ENCODE measurements at regions not wholly inside any gene's neighbourhood (a gene's known extent, or its start where the extent isn't known, plus 50 kb on each side); places are given as distances from the start of the nearest gene placed in this dataset.

DNA sequence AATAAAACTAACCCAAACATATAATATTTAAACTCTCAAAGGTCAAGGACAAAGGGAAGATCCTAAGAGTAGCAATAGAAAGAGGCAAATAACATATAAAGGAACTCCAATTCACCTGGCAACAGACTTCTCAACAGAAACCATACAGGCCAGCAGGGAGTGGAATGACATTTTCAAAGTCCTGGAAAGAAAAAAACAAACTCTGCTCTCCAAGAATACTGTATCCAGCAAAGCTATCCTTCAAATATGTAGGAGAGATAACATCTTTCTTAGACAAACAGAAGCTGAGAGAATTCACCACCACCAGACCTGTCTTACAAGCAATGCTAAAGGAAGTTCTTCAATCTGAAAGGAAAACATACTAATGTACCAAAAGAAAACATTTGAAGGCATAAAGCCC lies 51.5 kb upstream of the TMEM158 start:
- DNase-seq, result no peak

DNA sequence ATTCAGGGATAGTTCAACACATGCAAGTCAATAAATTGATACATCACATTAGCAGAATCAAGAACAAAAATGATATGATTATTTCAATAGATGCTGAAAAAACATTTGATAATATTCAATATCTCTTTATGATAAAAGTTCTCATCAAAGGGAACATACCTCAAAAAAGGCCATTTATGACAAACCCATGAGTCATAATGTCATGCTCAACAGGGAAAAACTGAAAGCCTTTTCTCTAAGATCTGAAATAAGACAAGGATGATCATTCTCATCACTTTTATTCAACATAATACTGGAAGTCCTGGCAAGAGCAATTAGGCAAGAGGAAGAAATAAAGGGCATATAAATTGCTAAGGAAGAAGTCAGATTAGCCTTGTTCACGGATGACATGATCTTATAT lies 54.1 kb upstream of the TMEM158 start:
- DNase-seq, result no peak

DNA sequence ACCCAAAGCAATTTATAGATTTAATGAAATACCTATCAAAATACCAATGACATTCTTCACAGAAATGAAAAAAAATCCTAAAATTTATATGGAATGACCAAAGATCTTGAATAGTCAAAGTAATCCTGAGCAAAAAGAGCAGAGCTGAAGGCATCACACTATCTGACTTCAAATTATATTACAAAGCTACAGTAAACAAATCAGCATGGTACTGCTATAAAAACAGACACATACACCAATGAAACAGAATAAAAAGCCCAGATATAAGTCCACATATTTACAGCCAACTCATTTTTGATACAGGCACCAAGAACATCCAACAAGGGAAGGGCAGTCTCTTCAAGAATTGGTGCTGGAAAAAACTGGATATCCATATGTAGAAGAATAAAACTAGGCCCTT lies 54.9 kb upstream of the TMEM158 start:
- DNase-seq, result no peak

DNA sequence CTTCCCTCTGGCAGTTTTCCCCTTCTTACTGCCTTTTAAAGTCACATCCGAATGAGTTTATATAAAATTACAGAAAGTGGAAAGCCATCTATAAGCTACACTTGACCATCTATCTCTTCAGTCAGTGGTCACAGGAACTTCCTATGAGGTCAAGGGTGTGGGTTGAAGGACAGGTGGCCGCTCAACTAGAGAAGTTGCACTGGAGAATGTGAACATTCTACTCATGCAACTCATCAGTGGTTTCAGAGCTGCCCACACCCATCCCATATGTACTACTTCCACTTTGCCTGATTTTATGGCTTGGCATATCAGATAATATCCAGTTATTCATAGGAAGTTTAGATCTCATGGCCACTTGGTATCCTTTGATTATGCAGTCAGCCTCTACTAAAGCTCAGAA lies 57.4 kb upstream of the TMEM158 start:
- DNase-seq, result no peak

DNA sequence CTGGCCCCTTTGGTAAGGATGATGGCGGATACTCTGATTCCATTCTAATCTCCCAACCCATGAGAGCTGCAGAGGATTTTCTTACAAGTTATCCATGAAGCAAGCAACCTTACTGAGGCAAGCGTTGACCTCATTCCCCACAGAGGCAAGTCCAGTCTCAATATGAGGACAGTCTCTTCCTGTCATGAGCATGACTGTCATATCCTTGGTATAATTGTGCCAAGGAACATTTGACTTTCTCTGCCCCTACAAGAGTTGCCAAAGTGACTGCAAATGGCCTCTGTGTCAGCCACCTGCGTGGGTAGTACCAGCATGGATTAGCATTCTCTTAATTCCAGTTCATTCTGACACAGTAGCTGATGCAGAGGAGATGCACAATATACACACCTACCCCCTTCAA lies 71.2 kb upstream of the TMEM158 start:
- DNase-seq, result no peak

DNA sequence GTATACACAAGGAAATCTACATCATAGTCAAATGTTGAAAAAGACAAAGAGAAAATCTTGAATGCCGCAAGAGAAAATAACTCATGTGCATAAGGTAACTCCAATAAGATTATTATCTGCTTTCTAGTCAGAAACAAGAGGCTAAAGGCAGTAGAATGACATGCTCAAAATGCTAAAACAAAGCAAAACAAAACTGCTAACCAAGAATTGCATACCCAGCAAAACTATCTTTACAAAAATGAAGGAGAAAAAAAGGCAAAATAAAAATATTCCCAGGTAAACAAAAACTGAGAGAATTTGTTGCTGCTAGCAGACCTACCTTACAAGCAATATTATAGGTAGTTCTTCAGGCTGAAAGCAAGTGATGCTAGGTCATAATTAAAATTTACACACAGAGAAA lies 76.4 kb upstream of the TMEM158 start:
- no peak for DNase-seq

DNA sequence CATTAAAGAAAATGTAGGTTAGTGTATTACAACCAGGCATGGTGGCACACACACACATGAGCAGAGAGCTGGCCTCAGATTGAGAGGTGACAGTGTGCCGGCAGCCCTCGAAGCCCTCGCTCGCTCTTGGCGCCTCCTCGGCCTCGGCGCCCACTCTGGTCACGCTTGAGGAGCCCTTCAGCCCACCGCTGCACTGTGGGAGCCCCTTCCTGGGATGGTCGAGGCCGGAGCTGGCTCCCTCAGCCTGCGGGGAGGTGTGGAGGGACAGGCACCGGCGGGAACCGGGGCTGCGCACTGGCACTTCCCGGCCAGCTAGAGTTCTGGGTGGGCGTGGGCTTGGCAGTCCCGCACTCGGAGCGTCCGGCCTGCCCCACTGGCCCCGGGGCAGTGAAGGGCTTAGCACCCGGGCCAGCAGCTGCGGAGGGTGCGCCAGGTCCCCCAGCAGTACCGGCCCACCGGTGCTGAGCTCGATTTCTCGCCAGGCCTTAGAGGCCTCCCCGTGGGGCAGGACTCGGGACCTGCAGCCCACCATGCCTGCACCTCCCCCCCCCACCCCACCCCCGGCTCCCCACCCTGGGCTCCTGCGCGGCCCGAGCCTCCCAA lies 80.4 kb upstream of the TMEM158 start:
- DNase-seq, result no peak

DNA sequence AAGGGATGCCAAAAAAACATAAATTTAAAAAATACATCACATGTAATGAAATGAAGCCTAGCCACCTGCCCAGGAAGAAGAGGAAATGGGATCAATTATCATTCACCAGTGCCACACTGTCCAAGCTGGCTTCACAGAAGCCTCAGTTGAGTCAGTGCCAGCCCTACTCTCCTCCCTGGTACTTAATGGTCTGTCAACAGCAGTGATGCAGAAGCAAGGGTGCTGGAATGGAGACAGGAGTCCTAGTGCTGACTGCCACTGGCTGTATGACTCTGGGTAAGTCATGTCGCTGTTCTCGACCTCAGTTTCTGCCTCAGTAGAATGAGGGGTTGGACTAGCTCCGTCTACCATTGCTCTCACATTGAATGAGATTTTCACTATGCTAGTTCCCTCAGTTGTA lies 78.5 kb upstream of the LARS2 start:
- DNase-seq, result peak; percentile 68

DNA sequence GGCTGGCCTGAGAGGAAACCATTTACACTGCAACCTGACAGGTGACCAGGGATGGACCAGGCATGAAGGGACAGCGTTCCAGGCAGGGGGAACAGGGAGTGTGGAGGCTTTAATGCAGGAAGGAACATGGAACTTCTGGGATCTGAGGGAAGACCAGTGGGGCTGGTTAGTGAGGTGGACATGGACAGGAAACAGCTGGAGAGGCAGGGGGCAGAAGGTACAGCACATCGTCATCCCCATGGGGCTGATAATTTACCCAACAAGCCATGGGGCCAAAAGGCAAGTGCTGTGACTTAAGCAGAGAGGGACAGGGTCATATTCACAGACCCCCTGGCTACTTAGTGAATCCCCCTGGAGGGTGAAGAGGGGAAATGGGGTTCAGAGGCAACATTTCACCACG lies 77.0 kb upstream of the LARS2 start:
- DNase-seq, result no peak

DNA sequence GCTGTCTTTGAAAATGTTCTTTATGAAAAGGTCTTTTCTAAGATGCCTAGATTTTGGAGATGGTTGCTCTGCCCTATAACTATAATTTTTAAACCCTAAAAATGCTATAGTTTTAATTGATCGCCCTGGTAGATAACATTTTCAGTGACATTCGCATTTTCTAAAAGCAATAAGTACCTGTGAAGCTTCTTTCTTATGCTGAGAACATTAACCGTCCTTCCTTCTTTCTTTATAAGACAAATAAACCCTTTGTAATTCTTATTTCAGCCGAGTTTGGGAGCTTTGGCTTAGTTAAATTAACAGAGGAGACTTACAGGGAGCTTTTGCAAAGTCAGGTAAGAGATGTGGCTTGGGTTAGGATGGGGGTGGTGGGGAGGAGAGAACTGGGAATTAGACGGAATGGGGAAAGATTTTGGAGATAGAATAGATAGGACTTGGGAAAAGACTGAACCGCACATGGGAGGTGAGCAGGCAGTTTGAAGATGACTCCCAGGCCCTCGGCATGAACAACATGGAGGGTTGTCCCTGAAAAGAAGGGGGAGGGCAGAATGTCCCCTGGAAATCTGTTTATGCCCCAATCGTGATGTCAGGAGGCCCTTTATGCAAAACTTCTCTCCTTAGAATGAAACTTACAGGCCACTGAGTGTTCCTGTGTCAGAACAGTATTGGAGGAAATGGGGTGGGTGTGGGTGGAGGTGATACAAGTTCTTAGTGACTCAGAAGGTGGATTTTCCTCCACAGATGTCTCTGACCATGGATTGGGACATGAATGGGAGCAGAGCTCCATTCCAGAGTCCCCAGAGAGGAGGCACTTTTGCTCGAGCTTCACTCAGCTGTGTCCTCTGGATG lies 76.2 kb upstream of the LARS2 start:
- DNase-seq, result no peak

DNA sequence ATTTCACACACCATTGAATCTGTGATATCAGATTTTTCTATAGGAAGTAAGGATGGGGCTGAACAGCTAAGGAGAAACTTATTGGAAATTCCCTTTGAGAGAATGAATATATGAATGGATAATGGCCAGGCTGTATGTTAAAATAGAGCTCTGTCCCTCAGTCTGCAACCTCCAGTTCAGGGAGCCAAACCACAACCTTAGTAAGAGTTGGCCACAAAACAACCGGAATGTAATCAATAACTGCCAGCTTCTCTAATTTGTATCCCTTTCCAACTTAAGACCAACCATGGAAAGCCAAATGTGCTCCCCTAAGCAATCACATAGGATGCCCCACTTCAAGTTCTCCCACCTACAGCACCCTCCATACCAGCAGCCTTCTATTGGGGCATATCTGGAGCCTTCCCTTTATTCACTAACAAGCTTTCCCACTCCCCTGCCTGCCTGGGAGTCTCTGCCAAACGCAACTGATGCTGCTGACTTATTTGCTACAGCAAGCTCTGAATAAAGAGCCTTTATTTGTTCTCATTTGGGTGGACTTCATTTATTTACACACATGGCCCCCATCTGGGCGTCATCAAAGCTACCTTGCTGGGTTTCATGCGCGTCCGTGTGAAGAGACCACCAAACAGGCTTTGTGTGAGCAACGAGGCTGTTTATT lies 75.4 kb upstream of the LARS2 start:
- peak; percentile 30 for DNase-seq

DNA sequence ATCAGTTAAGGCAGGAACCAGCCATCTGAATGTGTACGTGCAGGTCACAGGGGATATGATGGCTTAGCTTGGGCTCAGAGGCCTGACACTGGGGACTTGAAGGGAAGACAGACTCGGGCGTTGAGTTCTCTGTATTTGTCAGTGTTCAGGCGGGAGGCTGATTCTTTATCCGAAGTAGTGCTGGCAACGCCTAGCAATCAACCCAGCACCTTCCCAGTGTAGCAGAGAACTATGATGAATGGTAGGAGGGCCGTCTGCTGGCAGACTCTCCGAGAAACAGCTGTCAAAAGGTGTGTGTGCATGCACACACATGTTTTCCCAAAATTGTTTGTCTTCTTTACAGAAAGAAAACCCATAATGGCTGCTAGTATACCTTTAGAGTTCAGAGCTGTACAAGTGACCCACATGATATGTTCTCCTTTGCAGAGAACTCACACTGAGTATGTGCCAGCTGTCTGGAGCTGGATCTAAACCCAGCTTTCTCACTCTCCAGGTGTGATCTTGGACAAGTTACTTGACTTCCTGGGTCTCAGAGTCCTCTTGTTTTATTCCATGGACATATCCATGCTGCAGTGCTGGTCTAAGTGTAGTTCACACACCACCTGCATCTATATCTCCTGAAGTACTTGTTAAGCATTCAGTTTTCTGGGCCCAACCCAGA lies 74.5 kb upstream of the LARS2 start:
- DNase-seq, result peak; percentile 47

DNA sequence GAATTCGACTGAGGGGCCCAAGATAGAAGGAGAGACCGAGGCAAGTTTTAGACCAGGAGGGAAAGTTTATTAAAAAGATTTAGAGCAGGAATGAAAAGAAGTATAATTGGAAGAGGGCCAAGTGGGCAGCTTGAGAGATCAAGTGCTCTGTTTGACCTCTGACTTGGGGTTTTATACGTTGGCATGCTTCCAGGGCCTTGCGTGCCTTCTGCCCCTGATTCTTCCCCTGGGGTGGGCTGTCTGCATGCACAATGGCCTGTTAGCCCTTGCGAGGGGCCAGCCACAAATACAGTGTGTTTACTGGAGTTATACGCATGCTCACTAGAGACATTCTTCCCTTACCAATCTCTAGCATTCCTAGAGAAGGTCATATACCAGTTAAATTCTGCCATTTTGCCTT lies 70.7 kb upstream of the LARS2 start:
- DNase-seq, result no peak

DNA sequence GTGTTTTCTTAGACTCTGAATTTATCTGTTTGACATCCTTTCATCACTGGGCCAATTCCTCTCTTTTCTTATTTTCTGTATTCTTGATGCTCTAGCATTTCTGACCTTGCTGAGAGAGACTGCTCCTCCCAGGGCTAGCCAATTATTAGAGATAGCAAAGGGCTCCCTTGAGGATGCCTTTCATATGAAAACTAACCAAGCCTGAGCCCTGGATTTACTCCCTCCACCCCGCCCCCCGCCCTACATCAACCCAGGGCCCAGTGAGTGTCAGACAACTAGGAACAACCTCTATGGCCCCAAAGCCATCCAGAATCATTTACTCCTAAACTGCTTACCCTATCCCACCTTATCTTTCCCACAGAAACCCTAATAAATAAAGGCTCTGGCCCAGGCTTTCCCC lies 69.7 kb upstream of the LARS2 start:
- no peak for DNase-seq

DNA sequence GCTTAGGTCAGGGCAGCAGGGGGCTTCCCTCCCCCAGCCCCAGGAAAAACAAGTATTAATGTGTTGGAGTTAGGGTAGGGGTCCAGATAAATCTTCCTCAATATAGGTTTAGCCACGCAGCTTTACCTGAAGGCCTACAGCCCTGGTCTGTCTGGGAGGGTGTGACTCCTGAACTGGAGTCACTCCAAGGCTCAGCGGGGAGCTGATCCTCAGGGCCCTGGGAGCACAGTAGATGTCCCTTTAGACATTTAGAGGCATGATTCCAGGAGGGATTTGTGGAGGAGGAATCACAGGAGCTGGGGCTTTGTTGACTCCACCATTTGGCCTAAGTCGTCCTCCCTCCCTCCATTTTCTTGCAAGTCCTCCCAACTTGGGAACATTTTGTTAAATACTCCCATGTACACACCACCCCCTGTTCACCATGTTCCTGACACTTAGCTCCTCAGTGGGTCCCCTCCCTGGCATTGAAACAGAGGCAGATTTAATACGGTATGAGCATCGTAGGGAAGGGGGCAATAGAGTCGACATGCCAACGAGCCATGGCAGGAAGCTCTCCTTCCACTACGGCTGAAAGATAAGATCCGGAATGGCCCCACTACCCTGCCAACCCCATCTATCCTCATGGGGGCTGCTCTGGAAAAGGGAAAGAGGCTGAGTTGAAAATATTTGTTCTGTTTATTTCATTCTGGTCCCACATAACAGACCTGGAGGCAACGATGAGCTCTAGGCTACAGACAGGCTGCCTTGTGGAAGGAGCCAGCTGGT lies 69.0 kb upstream of the LARS2 start:
- no peak for DNase-seq

DNA sequence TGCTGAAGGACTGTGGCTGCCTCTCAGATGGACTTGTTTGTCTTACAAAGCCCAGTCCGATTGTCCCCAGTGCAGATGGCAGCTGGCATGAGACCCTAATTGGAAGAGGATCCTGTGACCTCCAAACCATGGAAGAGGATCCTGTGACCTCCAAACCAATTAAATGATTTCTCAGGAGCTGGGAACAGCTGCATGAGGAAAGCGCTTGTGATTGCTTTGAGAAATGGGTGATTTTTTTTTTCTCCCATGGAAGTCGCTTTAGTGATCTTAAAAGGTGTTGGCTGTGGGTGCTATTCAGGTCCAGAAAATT lies 68.4 kb upstream of the LARS2 start:
- peak; percentile 25 for DNase-seq

DNA sequence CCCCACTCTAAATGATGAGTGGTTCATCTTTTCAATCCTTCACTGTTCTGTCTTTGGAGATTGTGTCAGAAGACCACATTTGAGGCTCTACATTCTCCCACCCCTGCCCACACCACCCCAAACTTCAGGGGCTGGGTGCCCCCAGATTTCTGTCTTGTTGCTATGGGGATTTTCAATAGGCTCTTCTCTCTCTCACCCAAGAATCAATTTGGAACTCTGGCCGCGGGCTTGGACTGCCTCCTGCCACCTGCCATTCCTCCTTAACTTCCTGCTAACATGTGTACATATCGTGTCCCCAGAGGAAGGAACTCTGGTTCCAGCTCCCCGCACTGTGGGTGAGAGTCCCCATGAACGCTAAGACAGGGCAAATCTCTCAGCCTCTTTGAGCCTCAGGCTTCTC lies 67.4 kb upstream of the LARS2 start:
- no peak for DNase-seq

DNA sequence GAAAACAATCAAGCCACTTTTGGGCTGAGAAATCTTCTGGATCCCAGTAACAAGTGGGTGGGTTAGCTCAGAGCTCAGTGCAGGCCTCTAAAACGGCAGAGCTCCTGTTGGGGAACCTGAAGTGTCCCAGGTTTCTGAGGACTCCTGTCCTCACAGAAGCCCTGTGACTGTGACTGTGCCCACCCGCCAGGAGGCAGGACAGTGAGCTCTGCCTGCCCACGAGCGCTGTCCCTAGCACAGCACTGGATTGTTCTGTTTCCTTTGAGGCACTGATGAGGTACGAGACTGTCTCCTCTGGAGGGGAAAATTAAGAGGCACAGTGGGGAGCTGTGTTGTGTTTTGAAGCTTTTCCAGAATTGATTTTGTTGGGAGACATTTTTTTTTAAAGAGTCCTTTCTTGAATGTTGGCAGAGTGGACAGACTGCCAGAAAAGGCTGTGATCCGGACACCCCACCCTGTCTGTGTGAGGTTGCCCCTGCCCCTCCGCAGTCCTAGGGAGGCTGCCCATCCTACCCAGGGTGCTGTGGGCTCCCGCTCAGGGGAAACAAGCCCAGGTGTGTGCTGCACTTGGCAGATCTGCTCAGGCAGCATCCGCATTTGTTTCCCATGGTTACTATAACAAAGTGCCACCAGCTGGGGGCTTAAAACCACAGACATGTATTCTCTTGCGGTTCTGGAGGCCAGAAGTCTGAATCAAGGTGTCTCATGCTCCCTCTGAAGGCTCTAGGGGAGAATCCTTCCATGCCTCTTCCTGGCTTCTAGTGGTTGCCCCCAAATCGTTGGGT lies 66.6 kb upstream of the LARS2 start:
- peak; percentile 45 for DNase-seq

DNA sequence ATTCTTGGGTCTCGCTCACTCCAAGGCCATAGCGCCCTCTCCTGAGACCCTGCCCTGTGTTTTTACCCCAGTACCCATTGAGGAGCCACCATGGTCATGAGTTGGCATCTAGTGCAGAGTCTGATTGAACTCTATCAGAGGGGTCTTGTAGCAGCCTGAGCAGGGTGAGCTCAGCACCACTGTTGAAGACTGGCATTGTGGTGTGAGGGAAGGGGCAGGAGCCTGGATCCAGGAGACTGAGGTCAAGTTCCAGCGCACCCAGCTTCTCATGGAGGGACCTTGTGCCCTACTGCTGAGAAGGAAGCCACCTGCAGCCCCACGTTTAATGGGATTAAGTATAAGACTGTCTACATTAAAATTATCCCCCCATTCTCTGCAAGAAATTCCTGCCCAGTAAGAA lies 65.8 kb upstream of the LARS2 start:
- DNase-seq, result no peak

DNA sequence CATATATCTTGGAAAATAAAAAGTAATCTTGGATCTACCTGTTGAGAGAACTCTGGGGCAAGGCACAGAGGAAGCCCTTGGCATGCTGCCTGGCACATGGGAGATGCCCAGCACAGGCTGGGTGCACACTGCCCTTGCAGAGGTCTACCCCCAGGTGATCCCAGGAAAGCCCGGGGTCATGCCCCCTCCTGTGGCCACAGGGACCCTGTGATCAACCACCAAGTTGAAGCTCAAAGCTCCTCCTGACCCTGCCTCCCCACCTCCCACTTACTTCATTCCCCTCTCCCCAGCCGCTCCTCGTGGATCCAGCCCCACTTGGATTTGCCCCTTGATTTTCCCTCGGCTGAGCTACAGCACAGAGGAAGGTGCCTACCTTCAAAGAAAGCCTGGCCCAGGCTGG lies 62.7 kb upstream of the LARS2 start:
- no peak for DNase-seq

DNA sequence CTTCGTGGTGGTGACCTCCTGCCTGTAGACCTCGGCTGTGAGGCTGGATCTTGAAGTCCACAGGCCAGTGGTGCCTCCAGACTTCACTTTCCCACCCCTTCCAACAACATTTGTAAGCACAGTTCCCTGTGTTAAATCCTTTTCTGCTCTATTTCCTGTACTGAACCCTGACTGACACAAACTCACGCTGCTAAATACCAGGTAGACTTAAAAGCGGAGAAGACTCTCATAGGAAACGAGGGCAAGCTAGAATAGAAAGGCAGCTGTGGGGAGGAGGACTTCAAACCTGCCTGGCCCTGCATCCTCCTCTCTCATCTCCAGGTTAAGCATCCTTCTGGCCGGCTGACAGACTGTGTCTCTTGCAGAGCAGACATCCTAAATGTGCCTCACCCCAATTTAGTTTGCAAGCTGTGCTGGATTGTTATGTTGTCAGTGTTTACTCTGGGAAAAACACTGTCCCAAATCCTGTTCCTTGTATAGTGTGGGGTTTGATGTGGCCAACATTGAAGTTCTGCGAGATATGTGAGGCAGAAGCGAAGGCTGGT lies 58.5 kb upstream of the LARS2 start:
- no peak for DNase-seq
